Heart left ventricle (tissue), 16 donors: ENCODE measurements at regions not wholly inside any gene's neighbourhood (a gene's known extent, or its start where the extent isn't known, plus 50 kb on each side); places are given as distances from the start of the nearest gene placed in this dataset.
"Not testable (repeated sequence)": the region's sequence is repeated elsewhere in the genome, so short reads cannot be mapped to it uniquely, and the experiment has no call there.

ENCODE experiments used
- ATAC-seq, 4 donors: fragments of 200-7000 bp; cut with Tn5 transposase; one replicate each; pipeline ENCODE4 v1.9.1; 2020 to 2022; ENCODE audit warnings: moderate library complexity in 4 of 4, mild to moderate bottlenecking in 3 of 4, moderate number of reproducible peaks in 1 of 4
- DNase-seq, 5 donors: peaks; one replicate each; pipeline ENCODE4 v3.0.0-alpha.2; 2020
- H3K27ac ChIP-seq, 12 donors: fragments of 200-600 bp; sonication (generic) in 4 of 12; one replicate each; pipeline versions ENCODE4 v1.5.0 to v1.8.0; 2016 to 2022; ENCODE audit warnings: mild to moderate bottlenecking in 2 of 12
- H3K27me3 ChIP-seq, 9 donors: fragments of 200-600 bp; sonication (generic) in 2 of 9; one replicate each; pipeline versions ENCODE4 v1.5.1 to v1.8.0; 2016 to 2022; ENCODE audit warnings: mild to moderate bottlenecking in 3 of 9
- H3K36me3 ChIP-seq, 9 donors: fragments of 200-600 bp; sonication (generic) in 2 of 9; one replicate each; pipeline versions ENCODE4 v1.5.0 to v1.8.0; 2018 to 2022; ENCODE audit warnings: mild to moderate bottlenecking in 2 of 9
- H3K4me1 ChIP-seq, 12 donors: fragments of 200-600 bp; sonication (generic) in 4 of 12; one replicate each; pipeline versions ENCODE4 v1.5.0 to v1.8.0; 2016 to 2022; ENCODE audit warnings: mild to moderate bottlenecking in 3 of 12
- H3K4me3 ChIP-seq, 12 donors: fragments of 200-600 bp; sonication (generic) in 4 of 12; one replicate each; pipeline versions ENCODE4 v1.5.0 to v1.8.0; 2017 to 2022; ENCODE audit warnings: mild to moderate bottlenecking in 9 of 12, moderate library complexity in 4 of 12
- H3K9me3 ChIP-seq, 12 donors: fragments of 200-600 bp; sonication (generic) in 4 of 12; one replicate each; pipeline versions ENCODE4 v1.5.0 to v1.8.0; 2016 to 2022; ENCODE audit warnings: mild to moderate bottlenecking in 1 of 12
- POLR2A ChIP-seq, 2 donors: fragments of 450-650 bp; IDR thresholded peaks; one replicate each; pipeline ENCODE4 v1.6.1; 2017; ENCODE audit warnings: antibody characterized with exemption in 2 of 2, mild to moderate bottlenecking in 2 of 2, moderate library complexity in 2 of 2
- WGBS, 4 donors: extraction: QIAGEN DNeasy Blood & Tissue Kit in 2 of 4; methylation state at CpG; one replicate each; pipeline versions ENCODE4 v1.1.5 to v1.1.7; 2013 to 2018; 5-methylcytosine and 5-hydroxymethylcytosine counted together
- intact Hi-C, 10 donors: fragments of 100-400 bp; cut with DNase I; formaldehyde crosslinking; loops; one replicate each; pipeline versions ENCODE4 v1.11.1 to v1.14.2; 2022
- TF ChIP-seq, protein P1 (sequence below), 12 donors: fragments of 200-600 bp; sonication (generic) in 4 of 12; IDR thresholded peaks; one replicate each; pipeline versions ENCODE4 v1.5.0 to v1.8.0; 2018 to 2022; ENCODE audit warnings: antibody characterized with exemption in 12 of 12, mild to moderate bottlenecking in 5 of 12
- donor health status: ischemic (EF 13 %, LVEDD 7.1; RV severe dilation, severe dysfunction).
- donor health status: healthy with polysubstance abuse.
- donor health status: DM: no; HTN: yes; CAD: no.
- donor health status: DM: no; HTN: no; CAD: no.
- donor health status: ischemic (EF 25% LVEDD 6.9; RV normal size, moderate dysfunction).
- donor health status: ischemic (EF 25% LVEDD 5.7; RV mildly dilated, moderate dysfunction).
- donor health status: healthy.
- donor health status: DM: yes; HTN: yes; CAD: no.
- donor health status: ischemic (EF 35%, LVEDD 5.7; RV mildly dilated, moderate dysfunction).
- donor health status: nonischemic (EF 11% LVEDD 7.7; RV severe dilation, severe dysfunction).
- donor health status: DM: yes; HTN: yes; CAD: no.
- donor health status: PGD.
- donor health status: ischemic (EF 29% LVEDD 5.4; RV normal size, mild dysfunction).
- donor health status: nonischemic (EF 23%, LVEDD 6.1; RV moderate dilation, normal function).

DNA sequence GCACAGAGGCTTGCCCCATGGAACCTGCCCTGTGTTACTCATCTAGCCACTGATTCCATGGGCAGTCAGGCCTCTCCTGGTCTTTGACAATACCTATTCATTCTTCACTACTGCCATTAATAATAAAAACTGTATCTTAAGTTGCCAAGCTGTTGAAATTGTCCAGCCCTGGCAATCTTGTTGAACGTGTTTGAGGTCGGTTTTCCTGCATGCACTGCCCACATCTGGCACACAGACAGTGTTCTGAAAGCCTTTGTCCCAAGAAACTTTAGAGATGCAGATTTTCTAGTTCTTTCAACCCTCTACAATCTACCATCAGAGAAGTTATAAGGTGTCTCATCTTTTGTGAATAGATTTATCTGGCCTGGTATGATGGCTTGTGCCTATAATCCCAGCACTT is 567.2 kb upstream of the NECTIN3 start:
- no peak for ATAC-seq
- H3K27me3 ChIP-seq, result no peaks in the 10 kb centered on the region
- intact Hi-C loops, result no loop called here
- no peak overlapping the region for H3K4me3 ChIP-seq
- peaks cover 0 to 27% (median 0%) of the 10 kb centered on the region in 12 donors for H3K9me3 ChIP-seq
- no peaks in the 10 kb centered on the region for H3K36me3 ChIP-seq
- H3K27ac ChIP-seq, result no peak overlapping the region
- no peaks in the 10 kb centered on the region for H3K4me1 ChIP-seq
- WGBS, 4 donors, result 61 to 73% (median 67%) methylated on average over 2 of the region's 2 CpGs
- no peak for DNase-seq
- TF ChIP-seq POLR2A (IDR thresholded peaks at IDR 0.05), result no peak
- TF ChIP-seq, protein P1, sequence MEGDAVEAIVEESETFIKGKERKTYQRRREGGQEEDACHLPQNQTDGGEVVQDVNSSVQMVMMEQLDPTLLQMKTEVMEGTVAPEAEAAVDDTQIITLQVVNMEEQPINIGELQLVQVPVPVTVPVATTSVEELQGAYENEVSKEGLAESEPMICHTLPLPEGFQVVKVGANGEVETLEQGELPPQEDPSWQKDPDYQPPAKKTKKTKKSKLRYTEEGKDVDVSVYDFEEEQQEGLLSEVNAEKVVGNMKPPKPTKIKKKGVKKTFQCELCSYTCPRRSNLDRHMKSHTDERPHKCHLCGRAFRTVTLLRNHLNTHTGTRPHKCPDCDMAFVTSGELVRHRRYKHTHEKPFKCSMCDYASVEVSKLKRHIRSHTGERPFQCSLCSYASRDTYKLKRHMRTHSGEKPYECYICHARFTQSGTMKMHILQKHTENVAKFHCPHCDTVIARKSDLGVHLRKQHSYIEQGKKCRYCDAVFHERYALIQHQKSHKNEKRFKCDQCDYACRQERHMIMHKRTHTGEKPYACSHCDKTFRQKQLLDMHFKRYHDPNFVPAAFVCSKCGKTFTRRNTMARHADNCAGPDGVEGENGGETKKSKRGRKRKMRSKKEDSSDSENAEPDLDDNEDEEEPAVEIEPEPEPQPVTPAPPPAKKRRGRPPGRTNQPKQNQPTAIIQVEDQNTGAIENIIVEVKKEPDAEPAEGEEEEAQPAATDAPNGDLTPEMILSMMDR (IDR thresholded peaks at IDR 0.05), result no peak

DNA sequence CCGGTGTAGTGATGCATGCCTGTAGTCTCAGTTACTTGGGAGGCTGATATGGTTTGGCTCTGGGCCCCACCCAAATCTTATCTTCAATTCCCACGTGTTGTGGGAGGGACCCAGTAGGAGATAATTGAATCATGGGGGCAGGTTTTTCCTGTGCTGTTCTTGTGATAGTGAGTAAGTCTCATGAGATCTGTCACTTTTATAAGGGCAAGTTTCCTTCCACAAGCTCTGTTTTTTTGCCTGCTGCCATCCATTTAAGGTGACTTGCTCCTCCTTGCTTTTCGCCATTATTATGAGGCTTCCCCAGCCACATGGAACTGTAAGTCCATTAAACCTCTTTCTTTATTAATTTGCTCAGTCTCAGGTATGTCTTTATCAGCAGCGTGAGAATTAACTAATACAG is 566.7 kb upstream of the NECTIN3 start:
- H3K27ac ChIP-seq, result no peak overlapping the region
- H3K9me3 ChIP-seq, result peaks cover 0 to 23% (median 0%) of the 10 kb centered on the region in 12 donors
- WGBS, 4 donors, result 60 to 64% (median 63%) methylated on average over 4 of the region's 4 CpGs
- no peaks in the 10 kb centered on the region for H3K4me1 ChIP-seq
- H3K36me3 ChIP-seq, result no peaks in the 10 kb centered on the region
- TF ChIP-seq, protein P1 (IDR thresholded peaks at IDR 0.05), result no peak
- TF ChIP-seq POLR2A (IDR thresholded peaks at IDR 0.05), result no peak
- DNase-seq, result no peak
- no peak for ATAC-seq
- no peak overlapping the region for H3K4me3 ChIP-seq
- H3K27me3 ChIP-seq, result no peaks in the 10 kb centered on the region
- intact Hi-C loops, result no loop called here

DNA sequence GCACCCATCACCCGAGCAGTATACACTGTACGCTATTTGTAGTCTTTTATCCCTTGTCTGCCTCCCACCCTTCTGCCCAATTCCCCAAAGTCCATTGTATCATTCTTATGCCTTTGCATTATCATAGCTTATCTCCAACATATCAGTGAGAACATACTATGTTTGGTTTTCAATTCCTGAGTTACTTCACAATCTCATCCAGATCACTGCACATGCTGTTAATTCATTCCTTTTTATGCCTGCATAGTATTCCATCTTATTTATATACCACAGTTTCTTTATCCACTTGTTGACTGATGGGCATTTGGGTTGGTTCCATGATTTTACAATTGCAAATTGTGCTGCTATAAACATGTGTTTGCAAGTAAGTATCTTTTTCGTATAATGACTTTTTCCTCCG is 564.7 kb upstream of the NECTIN3 start:
- Histone ChIP-seq H3K27ac (no peak overlapping the region), H3K4me1 (no peaks in the 10 kb centered on the region), H3K4me3 (no peak overlapping the region), H3K9me3 (peaks cover 0 to 23% (median 2%) of the 10 kb centered on the region in 12 donors), H3K36me3 (no peaks in the 10 kb centered on the region), H3K27me3 (no peaks in the 10 kb centered on the region)
- no peak for TF ChIP-seq POLR2A (IDR thresholded peaks at IDR 0.05)
- TF ChIP-seq, protein P1 (IDR thresholded peaks at IDR 0.05), result no peak
- DNase-seq (no peak), ATAC-seq (no peak)
- intact Hi-C loops, result no loop called here
- WGBS, 4 donors, result 77 to 93% (median 87%) methylated on average over 4 of the region's 4 CpGs

DNA sequence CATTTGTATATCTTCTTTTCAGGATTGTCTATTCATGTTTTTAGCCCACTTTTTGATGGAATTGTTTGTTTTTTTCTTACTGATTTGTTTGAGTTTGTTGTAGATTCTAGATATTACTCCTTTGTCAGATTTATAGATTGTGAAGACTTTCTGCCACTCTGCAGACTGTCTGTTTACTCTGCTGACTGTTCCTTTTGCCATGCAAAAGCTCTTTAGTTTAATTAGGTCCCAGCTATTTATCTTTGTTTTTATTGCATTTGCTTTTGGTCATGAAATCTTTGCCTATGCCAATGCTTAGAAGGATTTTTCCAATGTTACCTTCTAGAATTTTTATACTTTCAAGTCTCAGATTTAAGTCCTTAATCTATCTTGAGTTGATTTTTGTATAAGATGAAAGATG is 564.0 kb upstream of the NECTIN3 start:
- intact Hi-C loops, DNase-seq, H3K36me3 ChIP-seq, H3K27me3 ChIP-seq, H3K27ac ChIP-seq, ATAC-seq, H3K4me3 ChIP-seq, H3K4me1 ChIP-seq: not testable (repeated sequence)
- peaks cover 0 to 23% (median 2%) of the 10 kb centered on the region in 12 donors for H3K9me3 ChIP-seq

DNA sequence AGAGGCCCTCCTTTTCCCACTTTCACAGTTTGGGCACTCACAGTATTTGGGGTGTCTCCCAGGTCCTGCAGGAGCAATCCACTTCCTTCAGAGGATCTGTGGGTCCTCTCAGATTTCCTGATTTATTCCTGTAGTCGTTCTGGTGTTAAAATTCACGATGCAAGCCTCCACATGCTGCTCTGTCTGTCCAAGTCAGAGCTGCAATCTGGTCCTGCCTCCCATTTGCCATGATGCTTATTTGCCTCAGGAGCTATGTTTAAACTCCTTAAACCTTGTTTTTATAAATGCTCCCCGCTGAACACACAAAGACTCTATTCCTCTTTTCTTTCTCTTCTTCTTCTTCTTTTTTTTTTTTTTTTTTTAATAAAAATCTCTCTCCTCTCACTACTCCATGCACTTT is 558.7 kb upstream of the NECTIN3 start:
- Histone ChIP-seq H3K27ac (no peak overlapping the region), H3K4me1 (no peaks in the 10 kb centered on the region), H3K4me3 (no peak overlapping the region), H3K27me3 (no peaks in the 10 kb centered on the region), H3K9me3 (peaks cover 0 to 19% (median 2%) of the 10 kb centered on the region in 12 donors), H3K36me3 (no peaks in the 10 kb centered on the region)
- intact Hi-C loops, result no loop called here
- DNase-seq (no peak), ATAC-seq (no peak)
- 65 to 68% (median 67%) methylated on average over 3 of the region's 3 CpGs for WGBS, 4 donors
- TF ChIP-seq, protein P1 (IDR thresholded peaks at IDR 0.05), result no peak
- TF ChIP-seq POLR2A (IDR thresholded peaks at IDR 0.05), result no peak
